HG03354 (cell line): ENCODE measurements at regions not wholly inside any gene's neighbourhood (a gene's known extent, or its start where the extent isn't known, plus 50 kb on each side); places are given as distances from the start of the nearest gene placed in this dataset.

ENCODE experiments used
- ATAC-seq: cut with Tn5 transposase; IDR thresholded peaks from one replicate; pipeline ENCODE4 v1.9.1; 2021; ENCODE audit warnings: mild to moderate bottlenecking; ENCODE audit not compliant: unreplicated experiment, poor library complexity, severe bottlenecking

DNA sequence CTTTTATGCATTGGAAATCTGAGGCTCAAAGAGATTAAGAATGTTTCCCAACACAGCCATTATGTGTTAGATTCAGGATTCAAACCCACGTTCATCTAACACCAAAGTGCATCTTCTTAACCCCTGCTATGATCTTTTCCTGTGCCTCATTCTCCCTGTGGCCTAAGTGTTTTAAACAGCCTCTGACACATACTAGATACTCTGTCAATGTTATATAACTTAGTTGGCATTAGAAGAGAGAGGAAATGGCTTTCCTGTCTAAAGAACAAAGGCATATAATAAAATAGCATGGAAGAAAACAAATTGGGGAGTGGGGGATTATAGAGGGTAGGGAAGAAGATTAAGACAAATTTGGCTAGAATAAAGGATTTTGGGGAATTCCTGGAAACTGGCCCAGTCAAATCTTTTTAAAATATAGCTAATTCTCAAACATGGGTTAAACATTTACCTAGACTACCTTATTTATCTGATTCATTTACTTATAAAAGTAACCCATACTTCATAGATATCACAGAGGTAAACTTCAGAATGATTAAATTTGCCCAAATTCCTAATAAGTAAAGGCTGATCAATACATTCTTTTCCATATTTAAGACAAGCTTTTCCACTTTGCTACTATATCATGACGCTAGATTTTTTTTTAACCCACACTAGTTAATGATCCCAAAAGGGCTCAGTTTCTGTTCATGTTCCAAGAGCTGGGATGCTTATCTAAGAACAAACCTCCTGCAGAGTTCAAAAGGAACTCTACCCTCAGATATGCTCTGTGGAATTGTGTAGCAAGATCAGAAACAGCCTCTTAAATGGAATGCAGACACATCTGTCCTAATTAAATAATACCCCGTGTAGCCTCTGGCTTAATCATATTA is 122.9 kb upstream of the PTPRG start:
- no peak for ATAC-seq

DNA sequence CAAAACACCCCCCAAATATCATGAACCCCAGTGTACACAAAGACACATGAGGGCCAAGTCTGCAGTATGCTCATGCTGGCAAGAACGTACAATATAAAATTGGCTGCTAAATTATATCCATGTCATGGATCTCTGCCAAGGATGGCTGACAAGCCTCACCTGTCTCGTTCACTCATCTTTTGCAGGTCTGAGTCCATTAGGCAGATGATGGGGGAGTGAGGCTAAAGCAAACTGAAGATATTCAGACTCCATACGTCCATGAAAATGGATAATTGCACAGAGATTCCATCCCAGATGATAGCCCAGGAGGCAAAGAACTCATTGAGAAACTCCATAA is 122.3 kb upstream of the PTPRG start:
- ATAC-seq, result no peak

DNA sequence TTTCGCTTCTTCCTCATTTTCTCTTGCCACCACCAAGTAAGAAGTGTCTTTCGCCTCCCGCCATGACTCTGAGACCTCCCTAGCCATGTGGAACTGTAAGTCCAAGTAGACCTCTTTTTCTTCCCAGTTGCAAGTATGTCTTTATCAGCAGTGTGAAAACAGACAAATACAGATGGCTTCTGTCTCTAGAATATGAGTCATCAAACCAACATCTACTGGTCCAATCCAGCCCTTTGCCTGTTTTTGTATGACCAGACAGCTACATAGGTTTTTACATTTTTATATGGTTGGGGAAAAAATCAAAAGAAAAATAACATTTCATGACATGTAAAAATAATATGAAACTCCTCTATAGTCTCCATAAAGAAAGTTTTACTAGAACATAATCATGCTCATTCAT is 118.7 kb upstream of the PTPRG start:
- no peak for ATAC-seq

DNA sequence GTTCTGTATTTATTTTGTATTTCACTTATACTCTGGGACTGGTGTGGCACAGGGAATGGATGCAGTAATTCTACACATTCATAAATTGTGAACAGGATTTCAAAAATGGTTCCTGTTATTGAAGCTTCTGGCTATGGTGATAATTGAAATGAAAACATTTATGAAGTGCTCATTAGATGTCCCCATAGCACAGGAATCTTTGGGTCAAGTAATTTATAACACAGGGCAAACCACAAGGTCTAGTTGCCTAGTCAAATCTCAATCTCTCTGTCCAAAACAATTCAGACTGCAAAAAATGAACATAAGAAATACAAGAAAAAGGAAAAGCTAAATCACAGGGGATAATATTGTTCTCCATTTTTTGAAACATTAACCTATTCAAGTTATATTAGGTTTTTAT is 117.5 kb upstream of the PTPRG start:
- no peak for ATAC-seq

DNA sequence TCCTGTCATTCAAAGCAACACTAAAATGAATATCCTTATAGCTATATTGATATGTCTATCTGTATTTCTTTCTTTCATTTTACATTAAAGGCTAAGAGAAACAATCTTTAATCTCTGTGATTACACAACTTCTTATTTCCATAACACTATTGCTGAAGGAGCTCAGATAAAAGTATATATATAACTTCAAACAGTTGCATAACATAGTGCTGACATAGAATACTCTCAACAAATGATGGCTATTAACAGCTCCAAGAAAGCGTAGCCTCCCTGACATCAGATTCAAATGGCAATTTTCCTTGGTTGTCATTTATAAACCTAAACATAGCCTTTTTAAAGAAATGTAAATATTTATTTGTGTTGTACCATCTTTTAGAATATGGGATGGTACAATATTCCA is 116.6 kb upstream of the PTPRG start:
- ATAC-seq, result no peak

DNA sequence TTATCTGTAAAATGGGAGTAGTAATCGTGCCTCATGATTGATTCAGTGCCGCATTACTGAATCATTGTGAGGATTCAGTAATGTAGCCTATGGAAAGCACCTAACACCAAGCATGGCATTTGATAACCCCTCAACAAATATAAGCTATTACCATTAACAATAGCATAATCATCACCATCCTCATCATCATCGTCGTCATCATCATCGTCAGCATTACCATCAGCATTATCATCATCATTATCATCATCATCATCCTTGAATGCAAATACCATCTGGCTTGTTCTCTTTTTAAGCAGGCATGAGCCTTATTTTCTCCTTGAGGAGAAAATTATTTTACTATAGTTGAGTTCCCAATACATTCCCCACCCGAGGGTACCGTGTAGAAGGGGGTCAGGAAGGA is 115.4 kb upstream of the PTPRG start:
- ATAC-seq, result no peak

DNA sequence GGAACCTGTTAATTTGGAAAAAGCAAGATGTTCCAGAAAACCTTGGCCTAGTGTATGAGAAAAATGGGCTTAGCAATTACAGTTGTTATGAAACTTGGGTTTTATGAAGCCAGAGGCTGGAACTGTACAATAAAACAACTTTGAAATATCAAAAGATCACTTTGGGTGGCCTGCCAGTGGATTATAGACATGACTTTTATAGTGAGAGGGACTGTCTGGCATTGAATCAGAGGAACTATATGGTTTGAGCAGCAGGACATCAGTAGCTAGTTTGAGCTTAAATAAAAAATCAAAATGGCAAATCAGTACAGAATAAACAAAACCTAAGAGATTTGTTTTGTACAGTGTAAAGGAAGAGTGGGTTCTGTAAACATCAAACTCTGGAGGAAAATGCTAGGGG is 115.0 kb upstream of the PTPRG start:
- ATAC-seq, result no peak

DNA sequence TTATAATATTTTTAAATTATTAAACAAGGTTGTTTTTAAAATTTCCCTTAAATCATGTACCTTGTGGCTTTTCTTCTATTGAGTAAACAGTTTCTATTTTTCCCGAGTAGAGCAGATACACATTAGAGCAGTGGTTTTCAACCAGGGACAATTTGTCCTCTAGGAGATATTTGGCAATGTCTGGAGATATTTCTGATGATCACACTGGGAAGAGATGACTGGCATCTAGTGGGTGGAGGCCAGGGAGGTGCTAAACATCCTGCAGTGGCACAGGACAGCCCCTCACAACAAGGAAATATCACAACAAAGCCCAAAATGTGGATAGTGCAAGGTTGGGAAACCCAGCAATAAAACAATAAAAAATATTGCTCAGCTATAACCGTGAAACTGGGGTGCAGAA is 113.0 kb upstream of the PTPRG start:
- no peak for ATAC-seq

DNA sequence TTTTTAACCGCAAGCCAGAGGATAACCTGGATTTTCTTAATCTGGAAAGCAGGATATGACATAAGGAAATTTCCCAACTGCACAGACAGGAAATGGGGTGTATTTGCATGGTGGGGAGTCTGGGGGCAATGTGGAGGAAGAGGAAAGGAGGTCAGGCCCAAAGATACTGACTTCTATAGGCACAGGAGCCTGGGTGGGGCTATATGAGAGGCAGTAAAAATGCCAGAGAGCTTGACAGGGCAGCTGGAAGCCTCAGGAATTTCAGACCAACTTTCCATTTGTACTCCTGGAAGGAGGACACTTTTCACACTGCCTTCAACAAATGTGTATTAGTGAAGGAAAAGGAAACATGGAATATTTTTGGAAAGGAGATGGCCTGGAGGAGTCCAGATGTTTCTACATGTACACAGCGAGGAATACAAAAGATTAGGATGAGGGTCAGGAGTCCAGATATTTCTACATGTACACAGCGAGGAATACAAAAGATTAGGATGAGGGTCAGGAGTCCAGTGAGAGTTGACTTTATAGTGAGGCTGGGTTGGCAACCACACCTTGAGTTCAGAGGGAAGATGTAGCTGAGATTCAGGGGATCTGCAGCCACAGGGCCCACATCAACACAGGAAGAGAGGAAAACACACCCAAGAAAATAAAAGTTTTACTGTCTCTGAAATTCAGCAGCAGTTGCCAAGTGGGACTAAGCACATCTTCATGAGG is 111.9 kb upstream of the PTPRG start:
- no peak for ATAC-seq

DNA sequence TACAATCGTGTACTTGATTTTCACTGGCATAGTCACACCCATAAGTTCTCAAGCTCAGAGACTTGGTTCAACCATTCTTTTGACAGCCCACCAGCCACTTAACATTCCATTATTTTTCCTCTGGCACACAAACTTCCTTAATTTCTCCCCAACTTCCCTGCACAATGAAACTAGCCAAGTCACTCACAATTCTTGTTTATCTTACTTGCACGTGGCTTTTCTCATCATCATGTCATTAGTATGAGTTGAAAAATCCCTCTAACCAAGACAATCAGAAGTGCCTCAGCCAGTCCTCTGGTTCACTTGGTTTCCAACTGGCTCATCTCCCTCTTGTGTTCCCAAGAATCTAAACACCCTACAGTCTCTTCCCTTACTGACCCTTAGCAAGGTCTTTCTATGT is 110.5 kb upstream of the PTPRG start:
- no peak for ATAC-seq

DNA sequence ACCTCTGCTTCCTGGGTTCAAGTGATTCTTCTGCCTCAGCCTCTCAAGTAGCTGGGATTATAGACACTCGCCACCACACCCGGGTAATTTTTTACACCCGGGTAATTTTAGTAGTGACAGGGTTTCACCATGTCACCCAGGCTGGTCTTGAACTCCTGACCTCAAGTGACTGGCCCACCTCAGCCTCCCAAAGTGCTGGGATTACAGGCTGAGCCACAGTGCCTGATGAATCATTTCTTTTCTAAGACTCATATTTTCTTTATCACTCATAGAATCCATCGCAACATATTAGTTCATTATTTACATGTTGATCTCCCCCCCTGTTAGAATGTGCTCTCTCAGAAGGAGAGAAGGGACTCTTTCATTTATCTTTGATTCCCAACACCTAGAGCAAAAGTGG is 109.5 kb upstream of the PTPRG start:
- no peak for ATAC-seq

DNA sequence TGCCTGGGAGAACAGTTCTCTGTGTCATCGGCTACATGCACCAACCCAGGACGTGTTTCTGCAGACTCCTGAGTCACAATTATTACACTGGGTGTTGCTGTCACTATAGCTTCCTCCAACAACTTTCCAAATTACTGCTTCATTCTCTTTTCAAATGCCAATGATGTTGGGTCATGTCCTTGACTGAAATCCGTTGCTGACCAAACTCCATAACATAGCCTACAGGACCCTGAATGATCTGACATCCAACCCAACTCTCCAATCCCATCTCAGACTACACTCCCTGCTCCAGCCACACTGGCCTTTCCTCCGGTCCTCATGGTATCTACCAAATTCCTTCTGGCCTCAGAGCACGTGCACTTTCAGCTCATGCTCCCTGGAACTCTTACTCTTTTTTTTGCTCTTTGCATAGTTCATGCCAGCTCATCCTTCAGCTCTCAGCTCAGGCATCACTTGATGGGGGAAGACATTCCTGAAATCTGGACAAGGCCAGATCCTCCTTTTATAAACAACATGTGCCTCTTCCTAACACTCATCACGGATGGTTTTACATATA is 108.8 kb upstream of the PTPRG start:
- no peak for ATAC-seq

DNA sequence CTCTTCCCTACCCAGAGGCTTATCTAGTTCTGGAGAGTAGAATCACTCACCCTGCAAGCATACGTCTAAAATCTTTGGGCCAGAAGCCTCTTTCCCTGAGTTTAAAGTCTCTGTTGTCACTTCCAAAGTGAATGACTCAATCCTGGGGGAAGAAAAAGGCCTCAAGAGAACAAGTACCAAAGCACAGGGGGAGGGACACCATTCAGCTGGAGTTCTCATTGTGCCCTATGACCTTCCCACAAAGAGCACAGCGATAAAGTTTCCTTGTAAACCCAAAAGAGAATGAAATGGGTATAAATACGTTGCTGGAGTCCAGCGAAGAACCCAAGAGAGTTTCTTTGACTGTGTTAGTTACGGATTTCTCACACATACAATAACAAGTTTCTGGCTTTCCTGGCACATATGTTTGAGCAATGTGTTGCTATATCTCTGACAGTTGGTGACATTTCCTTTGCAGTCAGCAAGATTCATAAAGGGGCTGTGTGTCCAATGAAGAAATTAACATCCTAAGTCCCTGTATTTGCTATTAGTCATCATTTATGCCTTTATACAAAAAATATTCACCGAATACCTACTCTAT is 107.3 kb upstream of the PTPRG start:
- ATAC-seq, result no peak

DNA sequence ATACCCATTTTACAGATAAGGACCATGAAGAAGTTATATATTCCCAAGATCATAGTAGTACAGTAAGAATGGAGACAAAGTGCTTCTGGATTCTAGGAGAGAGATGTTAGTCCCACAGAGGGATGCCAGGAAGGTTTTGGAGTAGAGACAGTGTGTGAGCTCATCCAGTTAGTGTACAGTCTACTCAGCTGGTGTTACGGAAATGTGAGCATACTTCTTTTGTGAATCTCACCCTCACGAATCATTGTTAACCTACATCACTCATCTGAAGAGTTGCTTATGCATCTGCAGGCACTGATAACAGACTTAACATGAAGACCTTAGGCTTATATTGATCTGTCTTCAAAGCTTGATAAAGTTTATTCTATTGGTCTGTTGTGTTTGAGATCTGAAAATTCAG is 106.6 kb upstream of the PTPRG start:
- ATAC-seq, result no peak

DNA sequence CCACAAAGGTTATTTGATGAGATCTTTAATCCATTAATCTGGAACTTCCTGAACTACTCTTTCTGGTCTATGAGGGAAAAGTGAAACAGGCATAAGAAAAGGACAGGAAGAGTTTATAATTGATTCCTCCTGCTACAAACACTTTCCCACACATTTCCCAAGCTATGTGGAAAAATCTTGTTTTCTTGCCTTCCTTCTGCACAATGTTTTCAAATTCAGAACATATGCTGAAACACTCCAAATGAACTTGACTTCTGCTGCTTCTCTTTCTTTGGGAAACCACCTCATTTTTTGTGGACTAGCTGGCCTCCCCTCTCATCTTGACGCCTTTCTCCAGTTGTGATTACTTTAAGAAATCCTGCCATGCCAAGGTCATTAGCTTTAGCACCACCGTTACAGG is 100.7 kb upstream of the PTPRG start:
- ATAC-seq, result no peak

DNA sequence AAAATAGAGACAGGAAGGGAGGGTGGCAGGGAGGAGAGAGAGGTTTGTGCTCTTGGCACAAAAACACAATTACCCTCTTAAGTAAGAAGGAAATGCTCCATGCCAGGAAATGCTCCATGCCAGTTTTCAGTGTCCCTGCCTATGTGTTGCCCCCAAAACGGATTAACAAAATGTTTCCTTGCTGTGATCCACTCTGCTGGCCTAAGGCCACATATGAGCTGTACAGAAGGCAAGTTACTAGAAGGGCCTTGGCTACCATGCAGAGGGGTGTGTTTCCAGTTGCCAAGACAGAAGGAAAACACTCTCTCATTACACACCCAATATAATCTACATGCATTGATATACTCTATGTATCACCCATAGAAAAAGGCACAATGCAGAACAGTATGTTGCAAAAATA is 98.2 kb upstream of the PTPRG start:
- no peak for ATAC-seq

DNA sequence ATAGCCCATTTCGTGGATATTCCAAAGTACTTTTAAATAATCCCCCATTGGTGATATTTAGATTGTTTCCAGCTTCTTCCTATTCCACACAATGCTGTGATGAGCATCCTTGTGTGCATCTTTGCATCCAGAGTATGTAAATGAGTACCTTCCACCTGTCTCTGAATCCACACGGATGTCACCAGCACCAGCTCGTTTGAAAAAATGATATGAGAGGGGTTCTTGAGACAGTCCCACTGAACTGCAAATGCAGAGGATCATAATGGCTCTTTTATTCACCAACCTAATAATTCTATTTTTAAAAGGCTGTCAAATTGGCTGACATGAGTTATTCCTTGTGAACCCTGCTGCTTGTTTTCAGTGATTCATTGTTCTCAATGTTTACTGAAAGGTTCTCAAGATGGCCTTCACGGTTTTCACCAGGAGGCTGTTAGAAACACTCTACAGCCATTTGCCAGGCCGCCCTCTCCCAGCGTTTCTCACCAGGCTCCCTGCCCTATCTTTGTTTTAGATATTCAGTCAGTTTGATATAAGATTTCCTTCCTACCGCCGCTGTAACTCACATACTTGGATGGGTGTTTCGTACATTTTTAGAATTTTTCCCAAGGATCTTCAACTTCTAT is 96.7 kb upstream of the PTPRG start:
- ATAC-seq, result no peak

DNA sequence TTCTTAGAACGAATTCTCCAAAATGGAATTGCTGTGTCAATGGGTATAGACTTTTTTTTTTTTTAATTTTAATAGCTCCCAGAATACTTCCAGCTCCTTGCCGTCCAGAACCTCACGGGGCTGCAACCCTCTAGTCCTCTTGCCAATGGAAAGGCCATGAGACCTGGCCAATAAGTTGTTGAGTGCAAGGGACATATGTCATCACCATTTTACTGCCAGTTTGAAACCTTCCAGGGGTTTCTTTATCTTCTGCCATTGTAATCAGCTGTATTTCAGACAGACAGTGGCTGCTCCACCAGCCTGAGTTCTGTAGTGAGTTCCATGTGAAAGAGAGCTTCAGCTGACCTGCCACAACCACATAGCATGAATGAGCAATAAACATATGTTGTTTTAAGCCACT is 95.0 kb upstream of the PTPRG start:
- no peak for ATAC-seq

DNA sequence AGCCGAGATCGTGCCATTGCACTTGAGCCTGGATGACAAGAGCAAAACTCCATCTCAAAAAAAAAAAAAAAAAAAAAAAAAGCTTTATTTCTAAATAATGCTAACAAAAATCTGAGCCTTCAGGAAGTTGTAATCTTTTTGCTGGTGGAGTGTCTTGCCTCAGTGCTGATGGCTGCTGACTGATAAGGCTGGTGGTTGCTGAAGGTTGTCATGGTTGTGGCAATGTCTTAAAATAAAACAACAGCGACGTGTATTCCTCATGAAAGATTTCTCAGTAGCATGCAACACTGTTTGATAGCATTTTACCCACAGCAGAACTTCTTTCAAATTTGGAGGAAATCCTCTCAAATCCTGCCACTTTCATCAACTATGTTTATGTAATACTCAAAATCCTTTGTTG is 77.4 kb upstream of the PTPRG start:
- no peak for ATAC-seq

DNA sequence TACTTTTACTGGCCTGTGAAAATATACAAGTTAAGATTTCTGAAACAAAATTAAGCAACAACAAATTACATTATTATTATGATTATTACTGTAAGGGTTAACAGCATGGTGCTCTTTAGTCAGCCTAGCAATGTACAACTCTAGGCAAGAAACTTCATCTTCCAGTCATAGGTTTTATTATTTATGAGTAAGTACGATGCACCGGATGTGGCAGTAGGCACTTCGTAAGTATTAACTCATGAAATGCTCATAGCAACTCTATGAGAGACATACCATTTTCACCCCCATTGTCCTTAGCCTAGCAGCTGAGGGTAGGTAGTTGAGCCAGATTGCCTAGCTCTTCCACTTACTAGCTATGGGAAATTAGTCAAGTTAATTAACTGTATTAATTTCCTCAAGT is 68.0 kb upstream of the PTPRG start:
- ATAC-seq, result no peak
